ENCODE measurements at regions not wholly inside any gene's neighbourhood (a gene's known extent, or its start where the extent isn't known, plus 50 kb on each side); places are given as distances from the start of the nearest gene placed in this dataset.

DNA sequence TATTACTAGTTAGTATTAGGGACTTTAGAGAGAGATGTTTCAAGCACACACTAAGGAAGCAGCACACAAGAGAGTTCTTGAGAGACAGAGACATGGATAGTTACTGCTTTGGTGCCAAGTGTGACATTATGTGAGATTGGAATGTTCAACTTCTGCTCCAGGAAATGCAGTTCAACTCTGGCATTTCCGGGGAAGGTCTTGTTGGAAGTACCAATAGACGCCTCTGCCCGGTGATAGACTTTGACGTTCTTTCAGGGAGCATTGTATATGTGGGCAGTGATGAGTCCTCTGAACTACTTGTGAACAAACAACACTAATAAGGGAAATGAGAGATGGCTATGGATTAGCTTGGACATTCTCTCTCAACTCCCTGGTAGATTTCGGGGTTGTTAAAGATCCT lies 638.1 kb upstream of the BOD1L1 start:
- Histone ChIP-seq H2AFZ (ENCODE audit: low read length) (no peak overlapping the region), H3K23ac (ENCODE audit: insufficient read length) (no peak overlapping the region), H3K79me2 (ENCODE audit: control insufficient read depth in 1 of 2, insufficient read depth in 2 of 2, low read length in 2 of 2) (no peaks in the 10 kb centered on the region), H3K4me2 (ENCODE audit: insufficient read depth in 1 of 2, low read depth in 2 of 2, low read length in 2 of 2) (no peak overlapping the region), H3K9ac (replicated peaks in 1 of 4; ENCODE audit: extremely low read depth in 1 of 4, low read depth in 3 of 4, low read length in 3 of 4) (no peak overlapping the region), H3K36me3 (ENCODE audit: control insufficient read depth in 2 of 4, insufficient read depth in 4 of 4, low read length in 3 of 4) (no peaks in the 10 kb centered on the region), H2BK20ac (ENCODE audit: low read length) (no peak overlapping the region), H3K4me3 (ENCODE audit: extremely low read depth in 1 of 4, insufficient read depth in 2 of 4, low read depth in 3 of 4, low read length in 4 of 4) (no peak overlapping the region), H3K27me3 (replicated peaks in 1 of 4; ENCODE audit: control insufficient read depth in 3 of 4, extremely low read depth in 1 of 4, insufficient read depth in 3 of 4, low read length in 3 of 4) (peaks cover 0 to 1% (median 0%) of the 10 kb centered on the region in 4 experiments; a peak in 1 of 7 replicates), H3K14ac (ENCODE audit: insufficient read length) (no peak overlapping the region), H3K4ac (replicated peaks; ENCODE audit: insufficient read length, low read depth, low read length) (no peak overlapping the region), H3K4me1 (replicated peaks in 1 of 4; ENCODE audit: control insufficient read depth in 3 of 4, insufficient read depth in 4 of 4, low read length in 3 of 4) (no peaks in the 10 kb centered on the region), H3K56ac (replicated peaks; ENCODE audit: insufficient read length, low read depth, low read length) (no peak overlapping the region), H2BK120ac (replicated peaks; ENCODE audit: low read depth, low read length) (no peak overlapping the region), H3K18ac (ENCODE audit: extremely low read depth, low read length) (no peak overlapping the region), H4K5ac (ENCODE audit: insufficient read length, low read depth, low read length) (no peak overlapping the region), H3K23me2 (ENCODE audit: low read depth, low read length) (no peaks in the 10 kb centered on the region), H3K27ac (ENCODE audit: low read depth, low read length) (no peak overlapping the region), H4K8ac (ENCODE audit: extremely low read depth, insufficient read depth, low read length) (no peak overlapping the region), H4K91ac (replicated peaks; ENCODE audit: insufficient read length, low read length) (no peak overlapping the region), H2BK12ac (ENCODE audit: low read depth, low read length) (no peak overlapping the region), H3K9me3 (ENCODE audit: insufficient read depth in 2 of 2, low read depth in 1 of 2, low read length in 1 of 2) (no peaks in the 10 kb centered on the region; a peak in 1 of 4 replicates), H2AK5ac (ENCODE audit: low read depth, low read length) (no peak overlapping the region), H4K20me1 (replicated peaks in 1 of 2; ENCODE audit: control insufficient read depth in 1 of 2, insufficient read depth in 2 of 2, low read length in 2 of 2) (no peaks in the 10 kb centered on the region), H2BK5ac (ENCODE audit: low read depth, low read length) (no peak overlapping the region), H3K79me1 (ENCODE audit: low read depth, low read length) (no peaks in the 10 kb centered on the region), H2BK15ac (ENCODE audit: low read length) (no peak overlapping the region)
- TF ChIP-seq CTBP2 (IDR thresholded peaks at IDR 0.05; ENCODE audit: borderline replicate concordance, insufficient read depth, insufficient read length, low read length) (no peak), KDM1A (IDR thresholded peaks at IDR 0.05; ENCODE audit: borderline replicate concordance, low read length) (no peak), MAFK (IDR thresholded peaks at IDR 0.05; ENCODE audit: low read depth, low read length) (no peak), RBBP5 (IDR thresholded peaks at IDR 0.05; ENCODE audit: borderline replicate concordance, low read depth, low read length) (no peak), RXRA (IDR thresholded peaks at IDR 0.05; ENCODE audit: insufficient read depth, low read depth, low read length) (no peak), TAF7 (optimal IDR thresholded peaks at IDR 0.05; ENCODE audit: borderline replicate concordance, low read depth, low read length) (no peak), PHF8 (conservative IDR thresholded peaks at IDR 0.05; ENCODE audit: low read depth, low read length) (no peak), GTF2F1 (IDR thresholded peaks at IDR 0.05; ENCODE audit: borderline replicate concordance, low read depth, low read length) (no peak), ASH2L (IDR thresholded peaks at IDR 0.05; ENCODE audit: low read length) (no peak), SP1 (IDR thresholded peaks at IDR 0.05; ENCODE audit: low read depth, low read length) (no peak), CHD1 (IDR thresholded peaks at IDR 0.05; ENCODE audit: low read depth, low read length) (no peak), FOSL1 (IDR thresholded peaks at IDR 0.05; ENCODE audit: insufficient read depth, low read depth, low read length) (no peak), TBP (IDR thresholded peaks at IDR 0.05; ENCODE audit: low read depth, low read length) (no peak), SUZ12 (IDR thresholded peaks at IDR 0.05; ENCODE audit: low read length) (no peak), CREB1 (IDR thresholded peaks at IDR 0.05) (no peak), CEBPB (IDR thresholded peaks at IDR 0.05; ENCODE audit: low read depth, low read length) (no peak)
- CTCF ChIA-PET (ENCODE audit: partially characterized antibody), result interaction anchor here (1.1 to 2.6 kb wide), 2 partner anchors 490 to 611 kb away, joined by 3 to 14 read pairs; no protein-coding TSS in a partner anchor
- WGBS, 2 experiments (ENCODE audit: extremely low coverage in 1 of 2, insufficient coverage in 1 of 2, insufficient read length in 1 of 2, insufficient replicate concordance in 2 of 2, low coverage in 1 of 2, low lambda C conversion rate in 2 of 2, missing lambda C conversion rate in 1 of 2), result 95% methylated on average over 5 of the region's 5 CpGs; no CpG with 5 or more reads in 1 of the 2 experiments
- POLR2A ChIA-PET (ENCODE audit: partially characterized antibody), result no interaction called here
- DNase-seq (ENCODE audit: low read depth in 1 of 2, low spot score in 2 of 2) (no peak), FAIRE-seq (no peak)

Measured in H1 (cell line).